Lower leg skin (tissue), 3 donors: ENCODE measurements at regions not wholly inside any gene's neighbourhood (a gene's known extent, or its start where the extent isn't known, plus 50 kb on each side); places are given as distances from the start of the nearest gene placed in this dataset.

Experiments
- CTCF ChIP-seq, 3 donors: fragments of 450-650 bp; IDR thresholded peaks; one replicate each; pipeline ENCODE4 v1.5.1; 2016; ENCODE audit warnings: antibody characterized with exemption in 3 of 3, mild to moderate bottlenecking in 3 of 3, moderate library complexity in 2 of 3
- POLR2A ChIP-seq, 2 donors: fragments of 450-650 bp; IDR thresholded peaks; one replicate each; pipeline ENCODE4 v1.6.1; 2016 to 2017; ENCODE audit warnings: antibody characterized with exemption in 2 of 2, mild to moderate bottlenecking in 1 of 2, moderate library complexity in 1 of 2

DNA sequence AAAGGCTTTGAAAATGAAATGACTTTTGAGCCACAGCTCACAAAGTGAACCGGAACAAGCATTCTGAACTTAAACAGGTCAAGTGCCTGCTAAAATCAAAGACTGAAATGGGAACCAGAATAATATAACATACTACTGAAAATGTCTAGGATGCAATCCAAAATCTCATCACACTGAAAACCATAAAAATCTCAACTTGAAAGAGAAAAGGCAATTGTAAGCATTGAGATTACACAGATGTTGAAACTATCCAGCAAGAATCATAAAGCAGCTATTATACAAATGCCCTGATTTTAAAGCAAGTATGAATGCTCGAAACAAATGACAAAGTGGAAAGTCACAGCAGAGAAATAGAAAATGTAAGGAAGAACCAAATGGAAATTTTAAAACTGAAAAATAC is 211.5 kb upstream of the GAS1 start:
- TF ChIP-seq CTCF (IDR thresholded peaks at IDR 0.05) (no peak), POLR2A (IDR thresholded peaks at IDR 0.05) (no peak)
